Smooth muscle cell of the brain vasculature (primary cell): ENCODE measurements at regions not wholly inside any gene's neighbourhood (a gene's known extent, or its start where the extent isn't known, plus 50 kb on each side); places are given as distances from the start of the nearest gene placed in this dataset.

Experiments
- DNase-seq: peaks from one replicate; pipeline ENCODE4 v3.0.0-alpha.2; 2012; ENCODE audit warnings: low read depth, low spot score

- no peak for DNase-seq
Observed at GRCh38 chr7:41244246-41244645, 458.6 kb downstream of the INHBA start.

GRCh38 chr7:41241641-41242040, 461.2 kb downstream of the INHBA start:
- DNase-seq = no peak

DNA sequence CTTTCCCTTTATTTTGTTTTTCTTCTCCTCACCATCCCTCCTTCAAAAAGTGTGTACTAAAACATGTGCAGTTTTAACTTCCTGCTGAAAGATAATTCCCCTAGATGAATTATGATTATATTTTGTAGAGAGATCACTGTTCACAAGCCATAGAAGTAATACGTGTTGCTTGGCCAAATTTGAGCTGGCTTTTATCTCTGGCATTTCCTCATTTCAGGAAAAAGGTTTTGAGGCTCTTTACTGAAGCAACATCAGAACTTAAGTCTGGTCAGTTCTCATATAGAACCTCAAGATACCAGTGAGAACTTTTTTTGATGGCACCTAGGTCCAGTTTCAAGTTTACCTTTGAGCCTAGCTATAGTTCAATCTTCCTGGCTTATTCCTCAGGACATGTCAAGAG, 463.3 kb downstream of the INHBA start:
- no peak for DNase-seq

DNA sequence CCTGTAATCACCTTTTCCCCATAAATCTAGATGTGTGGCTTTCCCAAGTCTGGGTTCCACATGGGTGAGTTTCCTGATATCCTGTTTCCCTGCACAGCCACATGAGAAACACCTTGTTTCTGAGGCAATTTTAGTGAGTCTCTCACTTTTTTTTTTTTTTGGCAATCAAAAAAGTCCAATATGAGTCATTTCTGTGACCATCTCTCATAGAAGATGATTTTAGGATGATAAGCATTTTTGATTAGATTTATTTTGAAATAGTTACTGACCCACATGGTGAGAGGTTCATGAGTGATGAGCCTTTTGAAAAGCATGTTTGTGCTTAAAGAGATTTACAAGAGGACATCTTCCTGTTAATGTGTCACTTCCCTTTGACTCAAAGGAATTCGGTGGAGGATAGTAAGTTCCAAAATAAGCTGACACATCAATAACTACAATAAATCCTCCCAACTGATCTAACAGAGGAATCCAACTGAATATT, 464.0 kb downstream of the INHBA start:
- DNase-seq = no peak

- DNase-seq = no peak
Observed at GRCh38 chr7:41237956-41238355, 464.9 kb downstream of the INHBA start.

GRCh38 chr7:41232086-41232485, 470.8 kb downstream of the INHBA start:
- no peak for DNase-seq

- DNase-seq = no peak
Observed at GRCh38 chr7:41224063-41224763, 478.7 kb downstream of the INHBA start.

- DNase-seq = no peak
Observed at GRCh38 chr7:41222746-41223145, 480.1 kb downstream of the INHBA start.

DNA sequence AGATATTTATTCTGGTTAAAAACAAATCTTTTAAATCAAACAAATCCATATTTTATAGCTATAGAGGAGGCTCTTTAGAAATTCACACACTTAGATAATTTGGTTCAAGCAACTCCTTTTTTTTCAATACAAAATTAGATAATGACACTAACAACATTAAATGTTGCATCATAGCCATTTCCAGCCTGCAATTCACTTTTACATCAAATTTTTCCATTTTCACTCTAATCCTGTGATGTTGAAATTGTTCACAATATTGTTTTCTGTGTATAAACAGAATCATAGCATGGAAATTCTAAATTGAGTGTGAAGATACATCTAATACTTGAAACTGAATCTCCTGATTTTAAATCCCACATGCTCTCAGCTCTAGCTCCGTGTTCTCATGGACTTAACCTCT, 482.6 kb downstream of the INHBA start:
- no peak for DNase-seq

DNA sequence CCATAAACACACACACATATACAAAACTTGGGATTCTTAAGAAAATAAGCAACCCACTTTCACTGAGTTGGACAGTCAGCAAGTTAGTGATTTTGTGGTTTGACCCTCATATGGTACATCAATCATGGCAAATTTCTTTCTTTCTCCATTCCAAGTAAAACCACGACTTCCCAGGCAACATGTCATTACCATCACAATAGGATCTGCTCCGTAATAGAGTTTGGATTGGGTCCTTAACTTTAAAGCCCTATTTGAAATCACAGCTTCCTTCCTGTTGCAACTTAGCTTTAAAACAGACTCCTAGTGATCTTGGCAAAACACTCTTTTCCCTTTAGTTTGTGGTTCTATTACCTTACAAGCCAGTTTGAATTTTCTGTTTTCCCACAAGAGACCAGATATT, 483.6 kb downstream of the INHBA start:
- no peak for DNase-seq

GRCh38 chr7:41217306-41217705, 485.6 kb downstream of the INHBA start:
- no peak for DNase-seq

DNA sequence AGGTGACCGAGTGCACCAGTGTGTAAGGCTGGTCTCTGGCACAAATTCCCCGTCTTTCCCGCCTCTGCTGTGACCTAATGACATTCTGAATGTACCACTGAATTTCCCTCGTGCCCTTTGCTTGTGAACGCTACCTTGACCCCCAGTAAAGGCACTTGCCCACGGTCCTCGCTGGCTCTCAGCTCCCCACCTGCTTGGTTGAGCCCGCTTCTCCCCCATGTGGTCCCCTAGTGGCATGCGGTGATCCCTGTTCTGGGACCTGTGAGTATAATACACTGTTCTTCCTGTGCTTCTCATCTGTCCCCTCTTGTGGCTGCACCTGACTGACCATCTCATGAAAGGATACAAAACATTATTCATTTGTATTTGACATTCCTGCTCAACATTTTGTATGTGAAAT, 495.7 kb downstream of the INHBA start:
- DNase-seq = no peak

- DNase-seq = no peak
Observed at GRCh38 chr7:41206267-41206666, 496.6 kb downstream of the INHBA start.

DNA sequence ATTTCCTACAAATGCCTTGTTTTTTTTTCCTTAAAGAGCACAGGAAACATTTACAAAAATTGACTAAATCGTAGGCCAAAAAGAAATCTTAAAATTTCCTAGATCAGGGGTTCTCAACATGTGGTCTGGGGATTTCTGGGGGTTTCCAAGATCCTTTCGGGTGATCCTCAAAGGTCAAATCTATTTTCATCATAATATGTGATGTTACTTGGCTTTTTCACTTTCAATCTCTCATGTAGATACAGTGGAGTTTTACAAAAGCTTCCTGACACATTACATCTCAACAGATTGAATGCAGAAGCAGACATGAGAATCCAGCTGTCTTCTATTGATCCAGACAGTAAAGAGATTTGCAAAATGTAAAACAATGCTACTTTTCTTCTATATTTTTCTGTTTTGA, 497.3 kb downstream of the INHBA start:
- no peak for DNase-seq

- no peak for DNase-seq
Observed at GRCh38 chr7:41203542-41203941, 499.3 kb downstream of the INHBA start.

GRCh38 chr7:41201021-41201420, 501.9 kb downstream of the INHBA start:
- no peak for DNase-seq

GRCh38 chr7:41199136-41199535, 503.8 kb downstream of the INHBA start:
- DNase-seq = no peak

DNA sequence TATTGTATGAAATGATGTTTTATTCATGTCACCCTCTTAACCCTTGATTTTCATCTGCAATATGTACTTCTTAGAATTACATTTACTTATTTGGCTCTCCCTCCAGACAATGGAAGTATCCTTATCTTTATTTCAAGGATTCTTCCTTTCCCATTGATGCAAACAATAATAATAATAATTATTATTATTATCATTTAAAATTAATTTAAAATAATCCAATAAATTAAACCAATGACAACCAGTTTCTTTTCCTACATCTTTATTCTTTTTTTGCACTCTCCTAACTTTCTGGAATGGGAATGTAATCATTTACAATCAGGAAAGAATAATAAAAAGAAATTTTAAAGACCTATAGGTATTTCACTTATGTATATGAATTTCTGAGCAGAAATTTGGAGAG, 504.4 kb downstream of the INHBA start:
- DNase-seq = no peak

- no peak for DNase-seq
Observed at GRCh38 chr7:41197769-41198168, 505.1 kb downstream of the INHBA start.

GRCh38 chr7:41193738-41194282, 509.1 kb downstream of the INHBA start:
- no peak for DNase-seq

GRCh38 chr7:41190581-41190980, 512.3 kb downstream of the INHBA start:
- DNase-seq = no peak

DNA sequence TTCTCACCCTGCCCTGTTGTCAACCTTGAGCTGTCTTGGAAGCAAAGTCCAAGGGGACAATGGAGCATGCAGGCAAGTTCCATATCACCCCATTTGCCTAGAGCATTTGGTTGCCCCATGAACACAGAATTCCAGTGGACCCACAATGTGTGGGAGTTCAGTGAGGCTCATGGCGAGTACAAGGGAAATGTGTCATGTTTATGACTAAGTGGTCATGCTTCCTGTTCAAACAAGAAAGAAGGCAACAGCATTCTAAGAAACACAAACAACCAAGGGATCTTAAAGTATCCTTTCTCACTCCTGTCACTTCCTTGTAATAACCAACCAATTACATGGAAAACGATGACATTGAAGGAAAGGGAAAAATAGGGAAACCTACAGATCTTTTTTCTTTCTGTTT, 513.0 kb downstream of the INHBA start:
- peak; percentile 43 for DNase-seq
